Loucy (cell line): ENCODE measurements at regions not wholly inside any gene's neighbourhood (a gene's known extent, or its start where the extent isn't known, plus 50 kb on each side); places are given as distances from the start of the nearest gene placed in this dataset.
A peak's percentile ranks its signal among the peaks of the same experiment; 100 is the strongest.

ENCODE experiments used
- H2AFZ ChIP-seq: fragments of 200-600 bp; sonication (generic); 2 replicates; pipeline ENCODE4 v1.6.0; 2016; ENCODE audit warnings: antibody characterized with exemption, mild to moderate bottlenecking, low read length, moderate library complexity
- H3F3A ChIP-seq: fragments of 200-600 bp; 2 replicates; pipeline ENCODE4 v1.6.0; 2016; ENCODE audit warnings: antibody characterized with exemption, low read depth, mild to moderate bottlenecking
- H3K27me3 ChIP-seq: fragments of 200-600 bp; sonication (generic); 2 replicates; pipeline ENCODE4 v1.6.1; 2014; ENCODE audit warnings: low read length, mild to moderate bottlenecking; ENCODE audit not compliant: insufficient read depth, poor library complexity, severe bottlenecking
- H3K36me3 ChIP-seq: fragments of 200-600 bp; sonication (generic); 2 replicates; pipeline ENCODE4 v1.6.1; 2016; ENCODE audit warnings: low read length; ENCODE audit not compliant: insufficient read depth
- H3K4me1 ChIP-seq: fragments of 200-600 bp; sonication (generic); 2 replicates; pipeline ENCODE4 v1.5.1; 2014; ENCODE audit warnings: low read length, mild to moderate bottlenecking; ENCODE audit not compliant: insufficient read depth, poor library complexity, severe bottlenecking
- H3K4me2 ChIP-seq: fragments of 200-600 bp; sonication (generic); 2 replicates; pipeline ENCODE4 v1.6.0; 2014; ENCODE audit warnings: antibody characterized with exemption, low read length, low read depth, mild to moderate bottlenecking; ENCODE audit not compliant: poor library complexity, severe bottlenecking
- H3K4me3 ChIP-seq: fragments of 200-600 bp; sonication (generic); 2 replicates; pipeline ENCODE4 v1.5.1; 2014; ENCODE audit warnings: low read length, mild to moderate bottlenecking, mixed read lengths; ENCODE audit not compliant: poor library complexity, severe bottlenecking
- H3K79me2 ChIP-seq: fragments of 200-600 bp; sonication (generic); 2 replicates; pipeline ENCODE4 v1.6.1; 2014; ENCODE audit warnings: low read length; ENCODE audit not compliant: insufficient read depth
- H3K9ac ChIP-seq: fragments of 200-600 bp; sonication (generic); 2 replicates; pipeline ENCODE4 v1.6.0; 2014; ENCODE audit warnings: mild to moderate bottlenecking, low read depth, low read length, moderate library complexity; ENCODE audit not compliant: poor library complexity, severe bottlenecking
- H3K9me2 ChIP-seq: fragments of 200-600 bp; sonication (generic); replicated peaks from 2 replicates; pipeline ENCODE4 v1.6.1; 2016; ENCODE audit warnings: low read depth, low read length, mixed read lengths
- H3K9me3 ChIP-seq: fragments of 200-600 bp; sonication (generic); 2 replicates; pipeline ENCODE4 v1.6.1; 2014; ENCODE audit warnings: mild to moderate bottlenecking, antibody characterized with exemption, low read length, low read depth; ENCODE audit not compliant: insufficient read depth
- H4K20me1 ChIP-seq: fragments of 200-600 bp; sonication (generic); 2 replicates; pipeline ENCODE4 v1.6.0; 2014; ENCODE audit warnings: antibody characterized with exemption, low read length, mild to moderate bottlenecking; ENCODE audit not compliant: insufficient read depth, poor library complexity, severe bottlenecking
- EZH2phosphoT487 ChIP-seq: fragments of 200-600 bp; IDR thresholded peaks from 2 replicates; pipeline ENCODE4 v1.6.1; 2018; ENCODE audit warnings: antibody characterized with exemption, mild to moderate bottlenecking, moderate library complexity, borderline replicate concordance
- TF ChIP-seq, protein P1 (sequence below): fragments of 200-600 bp; sonication (generic); conservative IDR thresholded peaks from 2 replicates; pipeline ENCODE4 v1.5.1; 2014; ENCODE audit warnings: mild to moderate bottlenecking, antibody characterized with exemption, low read length

DNA sequence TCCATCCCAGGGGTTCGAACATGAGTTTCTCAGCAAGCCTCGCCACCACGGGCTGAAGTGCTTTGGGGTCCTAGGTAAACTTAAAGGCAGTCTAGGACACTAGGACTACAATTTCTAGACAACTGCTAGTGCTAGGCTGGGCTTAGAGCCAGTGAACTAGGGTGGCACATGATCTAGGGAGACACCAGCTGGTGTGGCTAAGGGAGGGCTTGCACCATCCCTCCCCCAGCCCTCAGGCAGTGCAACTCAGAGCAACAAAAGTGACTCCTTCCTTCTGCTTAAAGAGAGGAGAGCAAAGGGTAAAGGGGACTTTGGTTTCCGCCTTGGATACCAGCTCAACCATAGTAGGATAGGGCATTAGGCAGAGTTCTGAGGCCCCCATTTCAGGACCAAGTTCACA lies 162.5 kb upstream of the AFF2 start:
- Histone ChIP-seq H3K36me3 (no peaks in the 10 kb centered on the region), H3K4me2 (no peak overlapping the region), H3K9me2 (no peaks in the 10 kb centered on the region), H2AFZ (0 out of 2 replicates have a peak overlapping the region, but pooled peaks have one; percentile 12), H3K4me3 (no peak overlapping the region), H4K20me1 (no peaks in the 10 kb centered on the region), H3K9ac (no peak overlapping the region), H3K79me2 (no peaks in the 10 kb centered on the region), H3F3A (no peaks in the 10 kb centered on the region), H3K4me1 (peaks cover 38% of the 10 kb centered on the region), H3K9me3 (no peaks in the 10 kb centered on the region), H3K27me3 (no peaks in the 10 kb centered on the region)
- TF ChIP-seq EZH2phosphoT487: no peak
- TF ChIP-seq, protein P1, sequence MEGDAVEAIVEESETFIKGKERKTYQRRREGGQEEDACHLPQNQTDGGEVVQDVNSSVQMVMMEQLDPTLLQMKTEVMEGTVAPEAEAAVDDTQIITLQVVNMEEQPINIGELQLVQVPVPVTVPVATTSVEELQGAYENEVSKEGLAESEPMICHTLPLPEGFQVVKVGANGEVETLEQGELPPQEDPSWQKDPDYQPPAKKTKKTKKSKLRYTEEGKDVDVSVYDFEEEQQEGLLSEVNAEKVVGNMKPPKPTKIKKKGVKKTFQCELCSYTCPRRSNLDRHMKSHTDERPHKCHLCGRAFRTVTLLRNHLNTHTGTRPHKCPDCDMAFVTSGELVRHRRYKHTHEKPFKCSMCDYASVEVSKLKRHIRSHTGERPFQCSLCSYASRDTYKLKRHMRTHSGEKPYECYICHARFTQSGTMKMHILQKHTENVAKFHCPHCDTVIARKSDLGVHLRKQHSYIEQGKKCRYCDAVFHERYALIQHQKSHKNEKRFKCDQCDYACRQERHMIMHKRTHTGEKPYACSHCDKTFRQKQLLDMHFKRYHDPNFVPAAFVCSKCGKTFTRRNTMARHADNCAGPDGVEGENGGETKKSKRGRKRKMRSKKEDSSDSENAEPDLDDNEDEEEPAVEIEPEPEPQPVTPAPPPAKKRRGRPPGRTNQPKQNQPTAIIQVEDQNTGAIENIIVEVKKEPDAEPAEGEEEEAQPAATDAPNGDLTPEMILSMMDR: no peak

DNA sequence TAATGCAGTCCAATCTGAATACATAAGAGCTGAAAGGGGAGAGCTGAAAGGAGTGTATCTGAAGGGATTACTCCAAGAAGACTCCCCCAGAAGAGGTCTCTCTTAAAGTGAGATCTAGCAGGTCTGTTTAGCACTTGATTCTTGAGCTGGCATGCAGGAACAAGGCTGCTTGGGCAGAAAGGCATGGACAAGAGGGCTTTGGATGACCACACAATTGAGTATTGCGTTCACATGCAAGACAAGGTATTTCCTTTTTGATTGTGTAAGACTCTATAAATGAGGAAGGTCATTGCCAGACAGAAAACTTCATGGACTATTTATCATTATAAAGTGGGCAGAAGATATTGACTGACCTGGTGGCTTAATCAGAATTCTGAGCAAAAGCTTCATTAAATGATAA lies 145.5 kb upstream of the AFF2 start:
- Histone ChIP-seq H3K79me2 (no peaks in the 10 kb centered on the region), H3K9me2 (no peaks in the 10 kb centered on the region), H3K4me3 (no peak overlapping the region), H3K27me3 (no peaks in the 10 kb centered on the region), H3K9me3 (no peaks in the 10 kb centered on the region), H2AFZ (no peak overlapping the region), H3K9ac (no peak overlapping the region), H3K4me1 (no peaks in the 10 kb centered on the region), H3F3A (no peaks in the 10 kb centered on the region), H3K36me3 (no peaks in the 10 kb centered on the region), H4K20me1 (no peaks in the 10 kb centered on the region), H3K4me2 (no peak overlapping the region)
- no peak for TF ChIP-seq EZH2phosphoT487
- TF ChIP-seq, protein P1: no peak

DNA sequence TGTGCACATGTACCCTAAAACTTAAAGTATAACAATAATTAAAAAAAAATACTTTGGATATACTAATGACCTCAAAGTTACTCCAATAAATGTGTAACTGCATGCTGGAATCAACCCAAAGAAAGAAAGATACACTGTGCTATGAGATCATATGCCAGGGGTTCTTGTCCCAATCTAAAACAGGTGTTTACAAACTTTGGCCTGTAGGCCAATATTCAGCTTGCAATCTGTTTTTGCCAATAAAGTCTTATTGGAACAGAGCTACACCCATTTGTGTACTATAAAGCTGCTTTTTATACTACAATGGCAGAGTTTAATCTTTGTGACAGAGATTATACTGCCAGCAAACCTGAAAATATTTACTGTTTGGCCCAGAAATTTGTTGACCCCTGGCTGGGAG lies 138.8 kb upstream of the AFF2 start:
- Histone ChIP-seq H3F3A (no peaks in the 10 kb centered on the region), H3K9me3 (no peaks in the 10 kb centered on the region), H3K4me3 (no peak overlapping the region), H3K36me3 (no peaks in the 10 kb centered on the region), H3K4me2 (no peak overlapping the region), H3K9me2 (no peaks in the 10 kb centered on the region), H3K27me3 (no peaks in the 10 kb centered on the region), H3K79me2 (no peaks in the 10 kb centered on the region), H3K4me1 (no peaks in the 10 kb centered on the region), H4K20me1 (no peaks in the 10 kb centered on the region), H3K9ac (no peak overlapping the region), H2AFZ (no peak overlapping the region)
- TF ChIP-seq, protein P1: no peak
- TF ChIP-seq EZH2phosphoT487: no peak
